ENCODE measurements at regions not wholly inside any gene's neighbourhood (a gene's known extent, or its start where the extent isn't known, plus 50 kb on each side); places are given as distances from the start of the nearest gene placed in this dataset.

DNA sequence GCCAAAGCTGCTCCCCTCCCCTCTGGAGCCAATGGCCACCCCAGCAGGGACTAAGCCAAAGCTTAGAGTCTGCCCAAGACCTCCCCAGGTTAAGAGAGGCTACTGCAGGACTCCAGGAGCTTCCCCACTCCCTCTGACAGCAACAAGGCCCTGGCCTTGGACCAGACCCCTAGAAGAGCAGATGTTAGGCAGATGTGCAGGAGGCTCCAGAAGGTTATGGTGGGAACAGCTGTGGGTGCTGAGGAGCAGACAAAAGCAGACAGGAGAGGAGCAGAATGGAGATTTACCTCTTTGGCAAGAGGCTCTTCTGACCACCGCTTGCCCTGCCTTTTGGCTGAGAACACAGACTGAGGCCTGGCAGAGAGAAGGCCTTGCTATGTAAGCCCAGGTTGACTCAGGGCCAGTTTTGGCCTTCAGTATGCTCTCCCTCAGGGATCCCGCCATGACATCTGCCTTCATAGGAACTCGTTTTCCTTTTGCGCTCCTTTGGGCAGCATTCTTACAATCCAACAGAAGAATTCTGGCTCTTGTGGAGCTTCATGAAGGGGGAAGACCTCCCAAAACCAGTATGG, 113.0 kb downstream of the RBFOX3 start:
- TF ChIP-seq, protein P1, sequence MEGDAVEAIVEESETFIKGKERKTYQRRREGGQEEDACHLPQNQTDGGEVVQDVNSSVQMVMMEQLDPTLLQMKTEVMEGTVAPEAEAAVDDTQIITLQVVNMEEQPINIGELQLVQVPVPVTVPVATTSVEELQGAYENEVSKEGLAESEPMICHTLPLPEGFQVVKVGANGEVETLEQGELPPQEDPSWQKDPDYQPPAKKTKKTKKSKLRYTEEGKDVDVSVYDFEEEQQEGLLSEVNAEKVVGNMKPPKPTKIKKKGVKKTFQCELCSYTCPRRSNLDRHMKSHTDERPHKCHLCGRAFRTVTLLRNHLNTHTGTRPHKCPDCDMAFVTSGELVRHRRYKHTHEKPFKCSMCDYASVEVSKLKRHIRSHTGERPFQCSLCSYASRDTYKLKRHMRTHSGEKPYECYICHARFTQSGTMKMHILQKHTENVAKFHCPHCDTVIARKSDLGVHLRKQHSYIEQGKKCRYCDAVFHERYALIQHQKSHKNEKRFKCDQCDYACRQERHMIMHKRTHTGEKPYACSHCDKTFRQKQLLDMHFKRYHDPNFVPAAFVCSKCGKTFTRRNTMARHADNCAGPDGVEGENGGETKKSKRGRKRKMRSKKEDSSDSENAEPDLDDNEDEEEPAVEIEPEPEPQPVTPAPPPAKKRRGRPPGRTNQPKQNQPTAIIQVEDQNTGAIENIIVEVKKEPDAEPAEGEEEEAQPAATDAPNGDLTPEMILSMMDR (IDR thresholded peaks at IDR 0.05) = no peak
- TF ChIP-seq POLR2A (IDR thresholded peaks at IDR 0.05) = no peak
